Chondrocyte (in vitro differentiated cells): ENCODE measurements at regions not wholly inside any gene's neighbourhood (a gene's known extent, or its start where the extent isn't known, plus 50 kb on each side); places are given as distances from the start of the nearest gene placed in this dataset.
A peak's percentile ranks its signal among the peaks of the same experiment; 100 is the strongest.

Experiments
- DNase-seq: peaks from one replicate; pipeline ENCODE4 v3.0.0; 2021; ENCODE audit warnings: mixed read lengths, low spot score
- H3K27ac Mint-ChIP-seq: one replicate; pipeline ENCODE4 v1.8.0; 2021; ENCODE audit warnings: mild to moderate bottlenecking, moderate library complexity, mixed read lengths; ENCODE audit not compliant: unreplicated experiment
- H3K27me3 Mint-ChIP-seq: 2 replicates; pipeline ENCODE4 v1.8.0; 2021; ENCODE audit warnings: low read depth, mixed read lengths
- H3K36me3 Mint-ChIP-seq: 2 replicates; pipeline ENCODE4 v1.8.0; 2021; ENCODE audit warnings: low read depth, mixed read lengths
- H3K4me1 Mint-ChIP-seq: 2 replicates; pipeline ENCODE4 v1.8.0; 2021; ENCODE audit warnings: low read depth, mild to moderate bottlenecking, mixed read lengths
- H3K4me3 Mint-ChIP-seq: one replicate; pipeline ENCODE4 v1.8.0; 2021; ENCODE audit warnings: mild to moderate bottlenecking, moderate library complexity, mixed read lengths; ENCODE audit not compliant: unreplicated experiment
- H3K9me3 Mint-ChIP-seq: 2 replicates; pipeline ENCODE4 v1.8.0; 2021; ENCODE audit warnings: low read depth, mixed read lengths
- TF ChIP-seq, protein P1 (sequence below): fragments of 200-600 bp; sonication (generic); IDR thresholded peaks from 2 replicates; pipeline ENCODE4 v1.5.0; 2021; ENCODE audit warnings: antibody characterized with exemption, mild to moderate bottlenecking, moderate library complexity

DNA sequence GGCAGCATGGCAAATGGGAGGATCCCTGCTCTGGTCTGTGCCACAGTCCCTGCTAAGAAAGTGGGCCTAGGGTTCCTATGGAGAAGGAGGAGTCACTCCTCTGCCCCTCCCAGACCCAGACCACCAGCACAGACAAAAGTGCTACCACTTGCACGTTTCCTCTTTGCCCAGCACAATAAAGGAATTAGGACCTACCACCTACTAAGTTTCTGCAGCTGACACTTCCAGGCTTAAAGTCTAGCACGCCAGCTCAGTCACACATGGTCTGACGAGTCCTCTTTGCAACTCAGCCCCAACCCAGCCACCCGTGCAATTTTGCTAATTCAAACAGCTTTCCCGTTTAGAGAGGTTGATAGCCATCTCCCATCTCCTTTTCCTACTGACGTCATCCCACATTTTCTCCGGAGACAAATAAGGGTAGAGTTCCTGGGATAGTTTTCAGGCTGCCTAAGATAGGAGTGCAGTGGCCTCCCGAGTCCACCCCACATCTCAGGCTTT is 66.2 kb upstream of the PTGR2 start:
- Mint-ChIP-seq H3K27me3 (no peaks in the 10 kb centered on the region), H3K27ac (peak overlapping the region; percentile 96), H3K9me3 (no peaks in the 10 kb centered on the region), H3K4me1 (peaks cover 81% of the 10 kb centered on the region), H3K36me3 (no peaks in the 10 kb centered on the region), H3K4me3 (peak overlapping the region; percentile 83)
- no peak for DNase-seq
- TF ChIP-seq, protein P1, sequence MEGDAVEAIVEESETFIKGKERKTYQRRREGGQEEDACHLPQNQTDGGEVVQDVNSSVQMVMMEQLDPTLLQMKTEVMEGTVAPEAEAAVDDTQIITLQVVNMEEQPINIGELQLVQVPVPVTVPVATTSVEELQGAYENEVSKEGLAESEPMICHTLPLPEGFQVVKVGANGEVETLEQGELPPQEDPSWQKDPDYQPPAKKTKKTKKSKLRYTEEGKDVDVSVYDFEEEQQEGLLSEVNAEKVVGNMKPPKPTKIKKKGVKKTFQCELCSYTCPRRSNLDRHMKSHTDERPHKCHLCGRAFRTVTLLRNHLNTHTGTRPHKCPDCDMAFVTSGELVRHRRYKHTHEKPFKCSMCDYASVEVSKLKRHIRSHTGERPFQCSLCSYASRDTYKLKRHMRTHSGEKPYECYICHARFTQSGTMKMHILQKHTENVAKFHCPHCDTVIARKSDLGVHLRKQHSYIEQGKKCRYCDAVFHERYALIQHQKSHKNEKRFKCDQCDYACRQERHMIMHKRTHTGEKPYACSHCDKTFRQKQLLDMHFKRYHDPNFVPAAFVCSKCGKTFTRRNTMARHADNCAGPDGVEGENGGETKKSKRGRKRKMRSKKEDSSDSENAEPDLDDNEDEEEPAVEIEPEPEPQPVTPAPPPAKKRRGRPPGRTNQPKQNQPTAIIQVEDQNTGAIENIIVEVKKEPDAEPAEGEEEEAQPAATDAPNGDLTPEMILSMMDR: no peak

DNA sequence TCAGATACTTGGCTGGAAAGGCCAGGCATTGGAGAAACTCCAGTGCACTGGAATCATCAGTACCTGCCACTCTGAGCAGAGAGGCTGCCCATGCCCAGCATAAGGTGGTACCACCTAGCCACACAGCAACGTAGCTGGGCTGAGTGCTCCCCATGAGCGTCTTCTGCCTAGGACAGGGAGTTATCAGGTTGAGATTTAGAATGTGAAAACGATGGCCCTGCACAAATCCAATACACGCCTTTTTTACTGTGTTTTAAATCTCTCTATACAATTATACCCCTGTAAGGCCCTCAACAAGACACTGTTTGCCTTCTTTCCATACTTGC is 66.7 kb upstream of the PTGR2 start:
- peak overlapping the region; percentile 83 for H3K4me3 Mint-ChIP-seq
- TF ChIP-seq, protein P1: no peak
- H3K9me3 Mint-ChIP-seq: no peaks in the 10 kb centered on the region
- DNase-seq: no peak
- H3K27me3 Mint-ChIP-seq: no peaks in the 10 kb centered on the region
- H3K4me1 Mint-ChIP-seq: peaks cover 77% of the 10 kb centered on the region
- no peaks in the 10 kb centered on the region for H3K36me3 Mint-ChIP-seq
- peak overlapping the region; percentile 96 for H3K27ac Mint-ChIP-seq

DNA sequence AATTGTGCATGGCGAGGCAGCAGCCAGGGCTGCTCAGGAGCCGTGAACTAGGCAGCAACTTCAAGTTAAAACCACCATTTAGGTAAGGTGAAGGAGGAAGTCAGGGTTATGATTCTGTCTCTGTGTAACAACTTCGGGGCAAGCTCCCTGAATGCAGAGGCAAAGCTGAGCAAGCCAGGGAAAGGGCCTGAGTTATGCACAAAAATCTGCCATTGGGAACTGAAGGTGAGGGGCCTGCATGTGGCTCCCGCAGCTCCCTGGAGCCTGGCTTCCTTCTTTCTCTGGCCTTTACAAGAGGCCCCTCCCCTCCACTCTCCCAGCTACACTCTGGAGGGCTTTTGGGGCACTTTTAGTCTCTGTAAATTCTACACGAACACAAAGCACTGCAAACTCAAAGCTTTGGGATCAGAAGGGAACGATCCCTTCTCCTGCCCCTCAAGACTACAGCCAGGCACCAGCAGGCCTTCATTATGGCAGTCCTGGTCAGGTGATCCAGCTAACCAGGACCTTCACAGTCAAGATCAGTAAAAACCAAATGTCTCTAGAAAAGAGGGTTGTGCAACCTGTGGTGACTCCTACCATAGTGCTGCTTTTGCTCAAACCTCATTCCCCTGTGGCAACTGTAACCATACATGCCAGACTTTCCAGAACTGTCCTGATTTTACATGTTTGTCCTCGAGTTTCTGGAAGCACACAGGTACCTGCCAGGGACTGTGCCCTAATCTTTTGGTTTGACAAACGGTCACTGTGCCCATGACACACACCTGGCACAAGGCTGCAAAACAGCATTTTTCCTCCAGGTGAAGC is 67.2 kb upstream of the PTGR2 start:
- no peaks in the 10 kb centered on the region for H3K27me3 Mint-ChIP-seq
- TF ChIP-seq, protein P1: no peak
- DNase-seq: no peak
- no peaks in the 10 kb centered on the region for H3K36me3 Mint-ChIP-seq
- peaks cover 71% of the 10 kb centered on the region for H3K4me1 Mint-ChIP-seq
- no peak overlapping the region for H3K4me3 Mint-ChIP-seq
- no peaks in the 10 kb centered on the region for H3K9me3 Mint-ChIP-seq
- peak overlapping the region; percentile 96 for H3K27ac Mint-ChIP-seq

DNA sequence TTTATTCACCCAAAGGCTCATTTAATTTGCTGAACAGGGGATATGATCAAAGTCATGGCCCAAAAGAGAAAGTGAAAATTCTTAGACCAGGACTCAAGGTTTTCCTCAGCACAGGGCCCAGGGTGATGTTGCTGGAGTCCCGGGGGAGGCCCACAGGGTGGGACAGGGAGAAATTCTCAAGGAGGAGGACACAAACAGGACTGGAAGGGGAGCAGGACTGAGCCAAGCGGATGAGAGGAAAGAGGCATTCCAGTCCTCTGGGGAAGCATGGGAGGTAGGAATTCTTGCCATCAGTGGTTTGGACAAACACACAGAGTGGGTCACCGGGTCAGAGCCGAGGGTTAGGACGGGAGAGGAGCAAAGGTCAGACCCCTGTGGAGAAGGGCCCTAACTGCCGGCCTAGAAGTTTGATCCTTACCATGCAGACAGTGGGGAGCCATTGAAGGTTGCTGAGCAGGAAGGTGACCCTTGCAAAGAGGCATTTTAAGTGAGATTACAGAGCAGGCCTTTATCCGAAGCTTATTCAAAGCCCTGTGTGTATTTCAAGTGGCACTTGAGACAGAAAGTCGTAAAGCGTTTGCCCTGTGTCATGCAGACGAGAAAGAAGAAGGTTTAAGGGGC is 68.4 kb upstream of the PTGR2 start:
- Mint-ChIP-seq H3K27me3 (no peaks in the 10 kb centered on the region), H3K36me3 (peaks cover 2% of the 10 kb centered on the region), H3K9me3 (no peaks in the 10 kb centered on the region), H3K4me1 (peaks cover 60% of the 10 kb centered on the region), H3K4me3 (peak overlapping the region; percentile 33), H3K27ac (peak overlapping the region; percentile 96)
- TF ChIP-seq, protein P1: no peak
- no peak for DNase-seq

DNA sequence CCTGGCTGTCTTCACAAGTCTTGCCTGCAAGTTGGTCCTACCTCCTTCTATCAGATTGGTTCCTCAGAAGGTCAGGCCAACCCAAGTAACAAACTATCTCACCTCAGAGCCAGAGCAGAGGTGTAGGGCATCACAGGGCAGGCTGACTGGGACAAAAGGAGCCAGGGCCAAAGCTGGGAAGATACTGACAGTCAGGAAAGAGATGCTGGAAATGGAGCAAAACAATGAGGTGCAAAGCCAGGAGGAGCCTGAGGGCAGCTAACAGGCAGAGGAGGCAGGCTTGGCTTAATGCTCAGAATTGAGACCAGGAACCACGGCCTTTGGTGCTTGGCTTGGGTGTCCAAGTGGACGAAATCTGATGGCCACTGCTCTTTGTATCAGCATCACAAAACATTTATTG is 68.4 kb upstream of the PNMA1 start:
- Mint-ChIP-seq H3K27me3 (no peaks in the 10 kb centered on the region), H3K9me3 (no peaks in the 10 kb centered on the region), H3K4me1 (peaks cover 55% of the 10 kb centered on the region), H3K27ac (peak overlapping the region; percentile 96), H3K4me3 (no peak overlapping the region), H3K36me3 (peaks cover 2% of the 10 kb centered on the region)
- TF ChIP-seq, protein P1: no peak
- DNase-seq: no peak
